HEK293 (cell line): ENCODE measurements at regions not wholly inside any gene's neighbourhood (a gene's known extent, or its start where the extent isn't known, plus 50 kb on each side); places are given as distances from the start of the nearest gene placed in this dataset.

Source experiments
- CTCF ChIA-PET: fragments of 350-600 bp; formaldehyde crosslinking; extraction: SDS; loops from one replicate; lab custom pipeline; 2021; ENCODE audit warnings: antibody characterized with exemption; lab: Yijun Ruan, JAX
- POLR2A ChIA-PET: fragments of 300-600 bp; formaldehyde crosslinking; extraction: SDS; loops from one replicate; lab custom pipeline; 2020; ENCODE audit warnings: antibody characterized with exemption, inconsistent platforms; lab: Yijun Ruan, JAX
- H3K27ac ChIP-seq: fragments of 200-500 bp; sonication (Bioruptor generic); 2 replicates; pipeline ENCODE4 v1.5.1; 2014; ENCODE audit warnings: low read depth, low read length, control low read depth, inconsistent platforms; ENCODE audit errors: extremely low read depth
- H3K36me3 ChIP-seq, 2 experiments: fragments of 200-500 bp in 1 of 2; sonication (Bioruptor generic) in 1 of 2; 1 replicate in 1 of 2; 2 replicates in 1 of 2; pipeline ENCODE4 v1.5.1; 2014 to 2017; ENCODE audit warnings: inconsistent platforms in 2 of 2, low read length in 2 of 2; ENCODE audit not compliant: control insufficient read depth in 2 of 2, insufficient read depth in 1 of 2
- H3K4me1 ChIP-seq: fragments of 200-500 bp; sonication (Bioruptor generic); 2 replicates; pipeline ENCODE4 v1.5.1; 2014; ENCODE audit warnings: mild to moderate bottlenecking, low read length, inconsistent platforms; ENCODE audit not compliant: control insufficient read depth, insufficient read depth
- H3K4me3 ChIP-seq: 2 replicates; pipeline ENCODE4 v1.5.1; 2011; ENCODE audit warnings: low read depth, mild to moderate bottlenecking, control low read depth, low read length, moderate library complexity
- H3K9me3 ChIP-seq: fragments of 200-500 bp; sonication (Bioruptor generic); 2 replicates; pipeline ENCODE4 v1.5.1; 2014; ENCODE audit warnings: low read depth, low read length, inconsistent platforms; ENCODE audit not compliant: control insufficient read depth, insufficient read depth
- FEZF1 ChIP-seq: fragments of 450-650 bp; formaldehyde crosslinking; IDR thresholded peaks from 2 replicates; pipeline ENCODE4 v1.5.1; 2016; ENCODE audit warnings: missing biosample characterization, missing genetic modification characterization
- IKZF3 ChIP-seq: fragments of 450-650 bp; IDR thresholded peaks from 2 replicates; pipeline ENCODE4 v1.5.0; 2018; ENCODE audit warnings: missing biosample characterization, mild to moderate bottlenecking, missing genetic modification characterization, moderate library complexity
- SP2 ChIP-seq: fragments of 450-650 bp; formaldehyde crosslinking; IDR thresholded peaks from 2 replicates; pipeline ENCODE4 v1.5.1; 2016; ENCODE audit warnings: missing biosample characterization, missing genetic modification characterization
- SP7 ChIP-seq: fragments of 450-650 bp; formaldehyde crosslinking; IDR thresholded peaks from 2 replicates; pipeline ENCODE4 v1.5.1; 2016; ENCODE audit warnings: missing biosample characterization, missing genetic modification characterization
- TCF7L2 ChIP-seq: IDR thresholded peaks from 2 replicates; pipeline ENCODE4 v1.6.1; 2011; ENCODE audit warnings: low read depth, mild to moderate bottlenecking, inconsistent platforms, low read length, moderate library complexity, borderline replicate concordance
- ZBTB11 ChIP-seq: fragments of 450-650 bp; formaldehyde crosslinking; conservative IDR thresholded peaks from 2 replicates; pipeline ENCODE4 v1.5.1; 2016; ENCODE audit warnings: low read depth, missing biosample characterization, missing genetic modification characterization
- ZBTB7A ChIP-seq: fragments of 450-650 bp; formaldehyde crosslinking; IDR thresholded peaks from 2 replicates; pipeline ENCODE4 v1.5.1; 2016; ENCODE audit warnings: low read depth, missing biosample characterization, missing genetic modification characterization
- ZEB2 ChIP-seq: fragments of 450-650 bp; formaldehyde crosslinking; IDR thresholded peaks from 2 replicates; pipeline ENCODE4 v1.5.1; 2016; ENCODE audit warnings: missing biosample characterization, missing genetic modification characterization
- ZFP69B ChIP-seq: fragments of 450-650 bp; formaldehyde crosslinking; IDR thresholded peaks from 2 replicates; pipeline ENCODE4 v1.5.1; 2016; ENCODE audit warnings: missing biosample characterization, missing genetic modification characterization
- ZNF132 ChIP-seq: fragments of 450-650 bp; formaldehyde crosslinking; IDR thresholded peaks from 2 replicates; pipeline ENCODE4 v1.5.1; 2017; ENCODE audit warnings: missing biosample characterization, missing genetic modification characterization, borderline replicate concordance
- ZNF324 ChIP-seq: fragments of 450-650 bp; formaldehyde crosslinking; IDR thresholded peaks from 2 replicates; pipeline ENCODE4 v1.5.1; 2016; ENCODE audit warnings: missing biosample characterization, missing genetic modification characterization
- ZNF350 ChIP-seq: fragments of 450-650 bp; formaldehyde crosslinking; IDR thresholded peaks from 2 replicates; pipeline ENCODE4 v1.5.0; 2017; ENCODE audit warnings: missing biosample characterization, mild to moderate bottlenecking, missing genetic modification characterization
- ZNF37A ChIP-seq: fragments of 450-650 bp; IDR thresholded peaks from 2 replicates; pipeline ENCODE4 v1.5.1; 2018; ENCODE audit warnings: missing biosample characterization, missing genetic modification characterization
- ZNF391 ChIP-seq: fragments of 450-650 bp; formaldehyde crosslinking; IDR thresholded peaks from 2 replicates; pipeline ENCODE4 v1.5.1; 2016; ENCODE audit warnings: low read depth, missing biosample characterization, missing genetic modification characterization, borderline replicate concordance
- ZNF404 ChIP-seq: fragments of 450-650 bp; formaldehyde crosslinking; IDR thresholded peaks from 2 replicates; pipeline ENCODE4 v1.5.1; 2017; ENCODE audit warnings: missing biosample characterization, missing genetic modification characterization
- ZNF473 ChIP-seq: fragments of 450-650 bp; formaldehyde crosslinking; IDR thresholded peaks from 2 replicates; pipeline ENCODE4 v1.5.1; 2017; ENCODE audit warnings: missing biosample characterization, missing genetic modification characterization
- ZNF521 ChIP-seq: fragments of 450-650 bp; formaldehyde crosslinking; IDR thresholded peaks from 2 replicates; pipeline ENCODE4 v1.5.1; 2017; ENCODE audit warnings: missing biosample characterization, mild to moderate bottlenecking, missing genetic modification characterization
- ZNF610 ChIP-seq: fragments of 450-650 bp; formaldehyde crosslinking; IDR thresholded peaks from 2 replicates; pipeline ENCODE4 v1.5.1; 2016; ENCODE audit warnings: missing biosample characterization, missing genetic modification characterization, borderline replicate concordance
- ZNF629 ChIP-seq: fragments of 450-650 bp; formaldehyde crosslinking; IDR thresholded peaks from 2 replicates; pipeline ENCODE4 v1.5.1; 2017; ENCODE audit warnings: missing biosample characterization, missing genetic modification characterization
- ZNF692 ChIP-seq: fragments of 450-650 bp; formaldehyde crosslinking; IDR thresholded peaks from 2 replicates; pipeline ENCODE4 v1.5.1; 2016; ENCODE audit warnings: missing biosample characterization, missing genetic modification characterization
- ZNF843 ChIP-seq: fragments of 450-650 bp; formaldehyde crosslinking; IDR thresholded peaks from 2 replicates; pipeline ENCODE4 v1.5.1; 2016; ENCODE audit warnings: missing biosample characterization, missing genetic modification characterization
- TF ChIP-seq, protein P1 (sequence below): fragments of 450-650 bp; formaldehyde crosslinking; IDR thresholded peaks from 2 replicates; pipeline ENCODE4 v1.5.1; 2016; ENCODE audit warnings: missing biosample characterization, missing genetic modification characterization
- TF ChIP-seq, protein P2 (sequence below): fragments of 450-650 bp; formaldehyde crosslinking; IDR thresholded peaks from 2 replicates; pipeline ENCODE4 v1.5.0; 2017; ENCODE audit warnings: missing biosample characterization, missing genetic modification characterization, borderline replicate concordance
- TF ChIP-seq, protein P3 (sequence below): fragments of 450-650 bp; formaldehyde crosslinking; IDR thresholded peaks from 2 replicates; pipeline ENCODE4 v1.5.1; 2016; ENCODE audit warnings: missing biosample characterization, missing genetic modification characterization

DNA sequence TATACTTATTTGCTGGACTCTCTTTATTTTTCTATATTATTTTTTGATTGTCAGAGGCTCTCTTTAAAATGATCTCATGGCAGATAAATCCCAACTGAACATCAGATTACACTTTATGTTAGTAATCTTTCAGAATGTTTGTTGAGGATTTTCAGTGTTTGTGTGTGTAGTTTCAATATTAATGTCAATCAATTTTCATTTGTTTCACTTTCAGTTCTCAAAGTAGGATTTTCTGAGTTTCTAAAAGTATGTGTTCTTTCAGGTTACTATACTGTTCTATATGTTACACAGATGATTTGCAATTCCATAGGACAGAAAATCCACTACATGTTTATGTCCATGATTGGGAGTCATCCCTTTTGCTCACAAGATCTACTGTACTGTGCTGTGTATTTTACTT is 311.9 kb upstream of the POT1 start:
- Histone ChIP-seq H3K27ac (no peak overlapping the region), H3K9me3 (no peaks in the 10 kb centered on the region), H3K4me1 (no peaks in the 10 kb centered on the region), H3K4me3 (no peak overlapping the region), H3K36me3 (no peaks in the 10 kb centered on the region)
- POLR2A ChIA-PET = no interaction called here
- TF ChIP-seq FEZF1 (tag by site-specific recombination) (no peak), ZBTB7A (tag by site-specific recombination) (no peak), ZNF473 (tag by site-specific recombination) (no peak), ZNF37A (tag by site-specific recombination) (no peak), ZEB2 (tag by site-specific recombination) (no peak), ZNF692 (tag by site-specific recombination) (no peak), ZNF629 (tag by site-specific recombination) (no peak), ZNF132 (tag by site-specific recombination) (no peak), SP7 (no peak), TCF7L2 (no peak), SP2 (no peak), ZNF324 (no peak), IKZF3 (tag by site-specific recombination) (no peak)
- TF ChIP-seq, protein P1, sequence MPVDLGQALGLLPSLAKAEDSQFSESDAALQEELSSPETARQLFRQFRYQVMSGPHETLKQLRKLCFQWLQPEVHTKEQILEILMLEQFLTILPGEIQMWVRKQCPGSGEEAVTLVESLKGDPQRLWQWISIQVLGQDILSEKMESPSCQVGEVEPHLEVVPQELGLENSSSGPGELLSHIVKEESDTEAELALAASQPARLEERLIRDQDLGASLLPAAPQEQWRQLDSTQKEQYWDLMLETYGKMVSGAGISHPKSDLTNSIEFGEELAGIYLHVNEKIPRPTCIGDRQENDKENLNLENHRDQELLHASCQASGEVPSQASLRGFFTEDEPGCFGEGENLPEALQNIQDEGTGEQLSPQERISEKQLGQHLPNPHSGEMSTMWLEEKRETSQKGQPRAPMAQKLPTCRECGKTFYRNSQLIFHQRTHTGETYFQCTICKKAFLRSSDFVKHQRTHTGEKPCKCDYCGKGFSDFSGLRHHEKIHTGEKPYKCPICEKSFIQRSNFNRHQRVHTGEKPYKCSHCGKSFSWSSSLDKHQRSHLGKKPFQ (tag by site-specific recombination) = no peak
- TF ChIP-seq, protein P2, sequence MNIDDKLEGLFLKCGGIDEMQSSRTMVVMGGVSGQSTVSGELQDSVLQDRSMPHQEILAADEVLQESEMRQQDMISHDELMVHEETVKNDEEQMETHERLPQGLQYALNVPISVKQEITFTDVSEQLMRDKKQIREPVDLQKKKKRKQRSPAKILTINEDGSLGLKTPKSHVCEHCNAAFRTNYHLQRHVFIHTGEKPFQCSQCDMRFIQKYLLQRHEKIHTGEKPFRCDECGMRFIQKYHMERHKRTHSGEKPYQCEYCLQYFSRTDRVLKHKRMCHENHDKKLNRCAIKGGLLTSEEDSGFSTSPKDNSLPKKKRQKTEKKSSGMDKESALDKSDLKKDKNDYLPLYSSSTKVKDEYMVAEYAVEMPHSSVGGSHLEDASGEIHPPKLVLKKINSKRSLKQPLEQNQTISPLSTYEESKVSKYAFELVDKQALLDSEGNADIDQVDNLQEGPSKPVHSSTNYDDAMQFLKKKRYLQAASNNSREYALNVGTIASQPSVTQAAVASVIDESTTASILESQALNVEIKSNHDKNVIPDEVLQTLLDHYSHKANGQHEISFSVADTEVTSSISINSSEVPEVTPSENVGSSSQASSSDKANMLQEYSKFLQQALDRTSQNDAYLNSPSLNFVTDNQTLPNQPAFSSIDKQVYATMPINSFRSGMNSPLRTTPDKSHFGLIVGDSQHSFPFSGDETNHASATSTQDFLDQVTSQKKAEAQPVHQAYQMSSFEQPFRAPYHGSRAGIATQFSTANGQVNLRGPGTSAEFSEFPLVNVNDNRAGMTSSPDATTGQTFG = no peak
- CTCF ChIA-PET = no interaction called here

DNA sequence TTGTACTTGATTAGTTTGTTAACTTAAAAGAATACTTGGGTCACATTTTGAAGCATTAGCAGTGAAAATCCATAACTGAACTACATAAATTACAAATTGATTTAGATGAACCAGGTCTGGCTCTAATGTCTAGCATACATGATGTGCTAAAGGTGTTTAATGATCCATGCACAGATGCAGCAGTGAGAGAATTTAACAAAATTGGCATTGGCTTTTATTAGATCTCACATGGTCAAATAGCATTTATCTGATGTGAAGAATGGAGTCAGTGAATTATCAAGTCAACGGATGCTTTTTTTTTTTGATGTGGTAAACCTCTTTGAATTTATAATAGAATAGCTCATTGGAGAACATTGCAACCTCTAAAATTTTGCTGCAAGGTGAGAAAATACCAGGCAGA is 293.0 kb upstream of the POT1 start:
- H3K4me3 ChIP-seq = no peak overlapping the region
- H3K4me1 ChIP-seq = no peaks in the 10 kb centered on the region
- H3K36me3 ChIP-seq = no peaks in the 10 kb centered on the region
- H3K27ac ChIP-seq = no peak overlapping the region
- no peaks in the 10 kb centered on the region for H3K9me3 ChIP-seq
- ChIA-PET CTCF (no interaction called here), POLR2A (no interaction called here)
- no peak for TF ChIP-seq ZFP69B (tag by site-specific recombination)
- TF ChIP-seq, protein P3, sequence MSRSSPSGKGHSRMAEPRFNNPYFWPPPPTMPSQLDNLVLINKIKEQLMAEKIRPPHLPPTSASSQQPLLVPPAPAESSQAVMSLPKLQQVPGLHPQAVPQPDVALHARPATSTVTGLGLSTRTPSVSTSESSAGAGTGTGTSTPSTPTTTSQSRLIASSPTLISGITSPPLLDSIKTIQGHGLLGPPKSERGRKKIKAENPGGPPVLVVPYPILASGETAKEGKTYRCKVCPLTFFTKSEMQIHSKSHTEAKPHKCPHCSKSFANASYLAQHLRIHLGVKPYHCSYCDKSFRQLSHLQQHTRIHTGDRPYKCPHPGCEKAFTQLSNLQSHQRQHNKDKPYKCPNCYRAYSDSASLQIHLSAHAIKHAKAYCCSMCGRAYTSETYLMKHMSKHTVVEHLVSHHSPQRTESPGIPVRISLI (tag by site-specific recombination) = no peak
- no peak for TF ChIP-seq ZNF391 (tag by site-specific recombination)
- TF ChIP-seq ZBTB11 (tag by site-specific recombination) = no peak
- TF ChIP-seq ZNF350 (tag by site-specific recombination) = no peak
- TF ChIP-seq ZNF404 (tag by site-specific recombination) = no peak
- no peak for TF ChIP-seq ZNF521 (tag by site-specific recombination)
- no peak for TF ChIP-seq ZNF843 (tag by site-specific recombination)
- TF ChIP-seq ZNF610 (tag by site-specific recombination) = no peak
